ENCODE measurements at regions not wholly inside any gene's neighbourhood (a gene's known extent, or its start where the extent isn't known, plus 50 kb on each side); places are given as distances from the start of the nearest gene placed in this dataset.
"Not testable (repeated sequence)": the region's sequence is repeated elsewhere in the genome, so short reads cannot be mapped to it uniquely, and the experiment has no call there.

GRCh38 chr13:59279028-59279427 lies 884.7 kb downstream of the DIAPH3 start:
- DNase-seq (ENCODE audit: low spot score), result no peak
- intact Hi-C loops (cut with DNase I), result no loop called here

GRCh38 chr13:59279576-59279975 lies 884.2 kb downstream of the DIAPH3 start:
- intact Hi-C loops (cut with DNase I), result no loop called here
- no peak for DNase-seq (ENCODE audit: low spot score)

GRCh38 chr13:59280297-59280696 lies 883.4 kb downstream of the DIAPH3 start:
- DNase-seq (ENCODE audit: low spot score), result no peak
- intact Hi-C loops (cut with DNase I), result no loop called here

GRCh38 chr13:59281453-59281852 lies 882.3 kb downstream of the DIAPH3 start:
- intact Hi-C loops (cut with DNase I), result no loop called here
- DNase-seq (ENCODE audit: low spot score), result no peak

- not testable (repeated sequence) for DNase-seq (ENCODE audit: low spot score)
Observed at GRCh38 chr13:59292240-59292639, 871.5 kb downstream of the DIAPH3 start.

GRCh38 chr13:59299584-59299983 lies 864.1 kb downstream of the DIAPH3 start:
- no peak for DNase-seq (ENCODE audit: low spot score)
- intact Hi-C loops (cut with DNase I), result no loop called here

More at GRCh38 chr13:59292240-59292639, 871.5 kb downstream of the DIAPH3 start:
- intact Hi-C loops (cut with DNase I), result not testable (repeated sequence)

- DNase-seq (ENCODE audit: low spot score), result no peak
- intact Hi-C loops (cut with DNase I), result no loop called here
Observed at GRCh38 chr13:59300355-59301173, 863.2 kb downstream of the DIAPH3 start.

GRCh38 chr13:59301174-59301567 lies 862.6 kb downstream of the DIAPH3 start:
- intact Hi-C loops (cut with DNase I), result no loop called here
- DNase-seq (ENCODE audit: low spot score), result no peak

- intact Hi-C loops (cut with DNase I), result no loop called here
- no peak for DNase-seq (ENCODE audit: low spot score)
Observed at GRCh38 chr13:59303433-59303832, 860.3 kb downstream of the DIAPH3 start.

GRCh38 chr13:59304596-59304995 lies 859.1 kb downstream of the DIAPH3 start:
- DNase-seq (ENCODE audit: low spot score), result no peak
- intact Hi-C loops (cut with DNase I), result no loop called here

- intact Hi-C loops (cut with DNase I), result no loop called here
- no peak for DNase-seq (ENCODE audit: low spot score)
Observed at GRCh38 chr13:59305896-59306295, 857.8 kb downstream of the DIAPH3 start.

GRCh38 chr13:59312776-59313175 lies 851.0 kb downstream of the DIAPH3 start:
- DNase-seq (ENCODE audit: low spot score), result no peak
- intact Hi-C loops (cut with DNase I), result no loop called here

- no peak for DNase-seq (ENCODE audit: low spot score)
- intact Hi-C loops (cut with DNase I), result no loop called here
Observed at GRCh38 chr13:59318320-59318930, 845.3 kb downstream of the DIAPH3 start.

- DNase-seq (ENCODE audit: low spot score), result no peak
- intact Hi-C loops (cut with DNase I), result no loop called here
Observed at GRCh38 chr13:59319276-59319675, 844.5 kb downstream of the DIAPH3 start.

GRCh38 chr13:59320021-59320420 lies 843.7 kb downstream of the DIAPH3 start:
- intact Hi-C loops (cut with DNase I), result no loop called here
- no peak for DNase-seq (ENCODE audit: low spot score)

- DNase-seq (ENCODE audit: low spot score); intact Hi-C loops (cut with DNase I): not testable (repeated sequence)
Observed at GRCh38 chr13:59324401-59324800, 839.3 kb downstream of the DIAPH3 start.

GRCh38 chr13:59326717-59327116 lies 837.0 kb downstream of the DIAPH3 start:
- DNase-seq (ENCODE audit: low spot score), result no peak
- intact Hi-C loops (cut with DNase I), result no loop called here

GRCh38 chr13:59330764-59331163 lies 833.0 kb downstream of the DIAPH3 start:
- no peak for DNase-seq (ENCODE audit: low spot score)
- intact Hi-C loops (cut with DNase I), result no loop called here

GRCh38 chr13:59332966-59333365 lies 830.8 kb downstream of the DIAPH3 start:
- no peak for DNase-seq (ENCODE audit: low spot score)
- intact Hi-C loops (cut with DNase I), result no loop called here

- no peak for DNase-seq (ENCODE audit: low spot score)
- intact Hi-C loops (cut with DNase I), result no loop called here
Observed at GRCh38 chr13:59337070-59337469, 826.7 kb downstream of the DIAPH3 start.

- intact Hi-C loops (cut with DNase I), result no loop called here
Observed at GRCh38 chr13:59340151-59340550, 823.6 kb downstream of the DIAPH3 start.

More at GRCh38 chr13:59340151-59340550, 823.6 kb downstream of the DIAPH3 start:
- no peak for DNase-seq (ENCODE audit: low spot score)

All from cardiac septum (tissue), 1 donor.